ENCODE measurements at regions not wholly inside any gene's neighbourhood (a gene's known extent, or its start where the extent isn't known, plus 50 kb on each side); places are given as distances from the start of the nearest gene placed in this dataset.

DNA sequence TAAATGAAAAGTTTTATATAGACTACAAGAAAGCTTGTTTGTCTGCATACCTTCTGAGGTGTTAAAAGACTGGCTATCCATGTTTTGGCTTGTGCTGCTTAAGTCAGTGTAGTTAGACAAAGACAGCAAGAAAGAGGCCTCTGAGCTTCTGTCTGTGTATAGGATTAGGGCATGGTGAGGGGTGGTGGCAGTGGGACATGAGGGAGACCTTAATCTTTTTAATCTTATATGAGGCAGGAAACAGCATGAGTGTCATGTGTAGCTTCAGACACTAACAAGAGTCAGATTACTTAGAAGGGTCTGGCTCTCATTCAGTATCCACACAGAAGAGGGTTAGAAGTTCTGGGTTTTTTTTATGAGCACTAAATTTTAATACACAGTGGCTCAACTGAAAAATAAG, 213.3 kb downstream of the GABRG1 start:
- TF ChIP-seq, protein P1, sequence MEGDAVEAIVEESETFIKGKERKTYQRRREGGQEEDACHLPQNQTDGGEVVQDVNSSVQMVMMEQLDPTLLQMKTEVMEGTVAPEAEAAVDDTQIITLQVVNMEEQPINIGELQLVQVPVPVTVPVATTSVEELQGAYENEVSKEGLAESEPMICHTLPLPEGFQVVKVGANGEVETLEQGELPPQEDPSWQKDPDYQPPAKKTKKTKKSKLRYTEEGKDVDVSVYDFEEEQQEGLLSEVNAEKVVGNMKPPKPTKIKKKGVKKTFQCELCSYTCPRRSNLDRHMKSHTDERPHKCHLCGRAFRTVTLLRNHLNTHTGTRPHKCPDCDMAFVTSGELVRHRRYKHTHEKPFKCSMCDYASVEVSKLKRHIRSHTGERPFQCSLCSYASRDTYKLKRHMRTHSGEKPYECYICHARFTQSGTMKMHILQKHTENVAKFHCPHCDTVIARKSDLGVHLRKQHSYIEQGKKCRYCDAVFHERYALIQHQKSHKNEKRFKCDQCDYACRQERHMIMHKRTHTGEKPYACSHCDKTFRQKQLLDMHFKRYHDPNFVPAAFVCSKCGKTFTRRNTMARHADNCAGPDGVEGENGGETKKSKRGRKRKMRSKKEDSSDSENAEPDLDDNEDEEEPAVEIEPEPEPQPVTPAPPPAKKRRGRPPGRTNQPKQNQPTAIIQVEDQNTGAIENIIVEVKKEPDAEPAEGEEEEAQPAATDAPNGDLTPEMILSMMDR (IDR thresholded peaks at IDR 0.05; ENCODE audit: low read depth, low read length) = no peak
- no peaks in the 10 kb centered on the region for H3K27me3 ChIP-seq
- H3K4me3 ChIP-seq (ENCODE audit: low read depth, low read length) = no peak overlapping the region
- H3K4me1 ChIP-seq = no peaks in the 10 kb centered on the region
- H3K36me3 ChIP-seq = no peaks in the 10 kb centered on the region
- H3K9me3 ChIP-seq = no peaks in the 10 kb centered on the region
- DNase-seq = no peak

DNA sequence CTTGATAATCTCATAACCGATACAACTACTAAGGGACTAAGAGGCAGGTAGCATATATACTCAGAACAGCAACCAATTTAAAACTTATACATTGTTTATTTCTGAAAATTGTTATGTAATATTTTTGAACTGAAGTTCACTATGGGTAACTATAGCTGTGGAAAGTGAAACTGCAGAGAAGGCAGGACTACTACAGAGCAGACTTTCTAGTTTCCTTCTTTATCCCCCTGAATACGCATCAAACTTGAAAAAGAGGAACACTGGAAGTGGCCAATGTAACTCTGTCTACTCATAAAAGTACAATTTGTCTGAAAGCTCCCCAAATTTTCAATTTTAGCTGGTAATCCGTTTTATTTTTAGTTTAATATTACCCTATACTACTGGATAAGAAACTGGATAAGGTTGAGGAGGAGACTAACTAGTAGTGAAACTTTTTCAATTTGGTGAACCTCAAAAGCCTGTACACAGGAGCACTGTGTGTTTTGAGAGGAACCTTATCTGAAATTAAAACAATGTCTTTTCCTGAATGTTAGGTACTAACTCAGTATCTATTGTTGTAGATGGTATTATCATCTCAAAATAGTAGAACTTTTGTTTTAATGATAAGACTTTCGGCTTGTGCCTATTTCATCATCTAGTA, 225.8 kb downstream of the GABRG1 start:
- H3K4me3 ChIP-seq (ENCODE audit: low read depth, low read length) = no peak overlapping the region
- H3K36me3 ChIP-seq = no peaks in the 10 kb centered on the region
- no peaks in the 10 kb centered on the region for H3K27me3 ChIP-seq
- H3K4me1 ChIP-seq = no peaks in the 10 kb centered on the region
- TF ChIP-seq, protein P1 (IDR thresholded peaks at IDR 0.05; ENCODE audit: low read depth, low read length) = no peak
- no peak for DNase-seq
- H3K9me3 ChIP-seq = no peaks in the 10 kb centered on the region

- H3K4me1 ChIP-seq = no peaks in the 10 kb centered on the region
- H3K9me3 ChIP-seq = no peaks in the 10 kb centered on the region
- no peaks in the 10 kb centered on the region for H3K36me3 ChIP-seq
- H3K27me3 ChIP-seq = no peaks in the 10 kb centered on the region
- DNase-seq = no peak
- TF ChIP-seq, protein P1 (IDR thresholded peaks at IDR 0.05; ENCODE audit: low read depth, low read length) = no peak
- no peak overlapping the region for H3K4me3 ChIP-seq (ENCODE audit: low read depth, low read length)
Measured at GRCh38 chr4:45883421-45883820, 240.4 kb downstream of the GABRG1 start.

- no peaks in the 10 kb centered on the region for H3K9me3 ChIP-seq
- DNase-seq = no peak
- H3K27me3 ChIP-seq = no peaks in the 10 kb centered on the region
- H3K4me3 ChIP-seq (ENCODE audit: low read depth, low read length) = no peak overlapping the region
- H3K4me1 ChIP-seq = no peaks in the 10 kb centered on the region
- H3K36me3 ChIP-seq = no peaks in the 10 kb centered on the region
- TF ChIP-seq, protein P1 (IDR thresholded peaks at IDR 0.05; ENCODE audit: low read depth, low read length) = no peak
Measured at GRCh38 chr4:45876235-45876890, 247.5 kb downstream of the GABRG1 start.

DNA sequence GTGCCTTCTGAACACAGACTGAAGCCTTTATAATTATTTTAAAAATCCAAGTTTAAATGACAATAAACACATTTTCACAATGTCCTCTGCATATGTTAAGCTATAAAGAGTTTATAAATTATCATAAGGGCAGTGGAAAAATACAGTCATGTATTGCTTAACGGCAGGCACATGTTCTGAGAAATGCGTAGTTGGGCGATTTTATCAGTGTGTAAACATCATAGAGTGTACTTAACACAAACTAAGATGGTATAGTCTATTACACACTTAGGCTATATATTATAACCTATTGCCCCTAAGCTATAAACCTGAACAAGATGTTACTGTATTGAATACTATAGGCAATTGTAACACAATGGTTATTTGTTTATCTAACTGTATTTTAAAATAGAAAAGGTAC, 254.7 kb downstream of the GABRG1 start:
- no peak for DNase-seq
- Histone ChIP-seq H3K9me3 (no peaks in the 10 kb centered on the region), H3K36me3 (no peaks in the 10 kb centered on the region), H3K4me1 (no peaks in the 10 kb centered on the region), H3K4me3 (ENCODE audit: low read depth, low read length) (no peak overlapping the region), H3K27me3 (no peaks in the 10 kb centered on the region)
- TF ChIP-seq, protein P1 (IDR thresholded peaks at IDR 0.05; ENCODE audit: low read depth, low read length) = no peak

- Histone ChIP-seq H3K4me1 (no peaks in the 10 kb centered on the region), H3K36me3 (no peaks in the 10 kb centered on the region), H3K27me3 (no peaks in the 10 kb centered on the region), H3K9me3 (no peaks in the 10 kb centered on the region), H3K4me3 (ENCODE audit: low read depth, low read length) (no peak overlapping the region)
- no peak for DNase-seq
- TF ChIP-seq, protein P1 (IDR thresholded peaks at IDR 0.05; ENCODE audit: low read depth, low read length) = no peak
Measured at GRCh38 chr4:45865781-45866180, 258.1 kb downstream of the GABRG1 start.
